ENCODE measurements at regions not wholly inside any gene's neighbourhood (a gene's known extent, or its start where the extent isn't known, plus 50 kb on each side); places are given as distances from the start of the nearest gene placed in this dataset.
"Not testable (repeated sequence)": the region's sequence is repeated elsewhere in the genome, so short reads cannot be mapped to it uniquely, and the experiment has no call there.

DNA sequence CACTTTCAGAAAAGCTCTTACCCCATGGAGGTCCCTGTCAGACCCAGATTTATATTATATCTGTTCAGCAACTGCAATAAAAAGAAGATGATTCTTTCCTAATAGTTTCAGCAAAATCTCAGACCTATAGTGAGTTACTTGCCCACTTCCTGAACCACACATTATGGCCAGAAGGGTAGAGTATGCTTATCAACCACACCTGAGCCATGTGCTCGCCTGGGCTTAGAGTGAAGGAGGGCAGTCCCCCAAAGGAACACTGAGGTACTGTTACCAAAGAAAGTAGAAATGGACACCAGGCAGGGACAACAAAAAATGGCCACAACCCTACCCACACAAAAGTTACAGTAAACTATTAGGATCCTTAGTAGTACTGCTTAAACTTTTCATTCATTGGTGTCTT, 128.7 kb downstream of the ZNF608 start:
- Histone ChIP-seq H3K9ac (ENCODE audit: low read length in 2 of 2) (no peak overlapping the region), H3K27ac (ENCODE audit: low read length) (no peak overlapping the region), H3K4me3 (ENCODE audit: low read length in 2 of 2) (no peak overlapping the region), H3K27me3 (ENCODE audit: control insufficient read depth in 1 of 2, insufficient read depth in 2 of 2, low read length in 2 of 2) (no peaks in the 10 kb centered on the region), H3K36me3 (ENCODE audit: control insufficient read depth in 2 of 2, insufficient read depth in 2 of 2, low read length in 2 of 2) (no peaks in the 10 kb centered on the region), H3K4me1 (ENCODE audit: control insufficient read depth, insufficient read depth, low read length) (no peaks in the 10 kb centered on the region), H3K9me3 (ENCODE audit: control insufficient read depth in 2 of 2, low read length in 2 of 2) (no peaks in the 10 kb centered on the region)

DNA sequence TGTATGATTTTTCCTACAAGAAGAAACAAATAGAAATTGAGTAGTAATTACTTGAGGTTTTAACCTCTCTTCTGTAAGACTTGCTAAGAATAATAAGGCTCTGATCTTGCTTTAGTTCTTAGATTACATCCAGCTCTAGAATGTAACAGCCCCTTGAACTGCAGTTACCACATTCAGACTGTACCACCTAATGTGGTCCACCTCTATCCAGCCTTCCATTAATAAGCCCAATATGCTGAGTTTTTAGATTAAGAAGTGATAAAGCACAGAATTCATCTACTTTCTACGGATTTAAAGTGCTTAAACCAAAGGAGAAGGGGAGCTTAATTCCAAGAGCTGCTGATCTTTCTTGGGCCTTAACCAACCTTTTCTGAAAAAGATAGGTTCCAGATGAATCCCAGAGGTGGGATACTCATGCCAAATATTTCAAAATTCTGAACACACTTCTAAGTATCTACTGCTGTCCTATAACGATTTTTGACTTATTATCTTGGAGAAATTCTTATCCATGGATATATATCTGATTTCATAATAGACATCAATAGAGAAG, 131.5 kb downstream of the ZNF608 start:
- H3K27me3 ChIP-seq (ENCODE audit: control insufficient read depth in 1 of 2, insufficient read depth in 2 of 2, low read length in 2 of 2) = no peaks in the 10 kb centered on the region
- H3K4me3 ChIP-seq (ENCODE audit: low read length in 2 of 2) = no peak overlapping the region
- no peaks in the 10 kb centered on the region for H3K36me3 ChIP-seq (ENCODE audit: control insufficient read depth in 2 of 2, insufficient read depth in 2 of 2, low read length in 2 of 2)
- no peak overlapping the region for H3K27ac ChIP-seq (ENCODE audit: low read length)
- no peaks in the 10 kb centered on the region for H3K9me3 ChIP-seq (ENCODE audit: control insufficient read depth in 2 of 2, low read length in 2 of 2)
- no peak overlapping the region for H3K9ac ChIP-seq (ENCODE audit: low read length in 2 of 2)
- no peaks in the 10 kb centered on the region for H3K4me1 ChIP-seq (ENCODE audit: control insufficient read depth, insufficient read depth, low read length)

DNA sequence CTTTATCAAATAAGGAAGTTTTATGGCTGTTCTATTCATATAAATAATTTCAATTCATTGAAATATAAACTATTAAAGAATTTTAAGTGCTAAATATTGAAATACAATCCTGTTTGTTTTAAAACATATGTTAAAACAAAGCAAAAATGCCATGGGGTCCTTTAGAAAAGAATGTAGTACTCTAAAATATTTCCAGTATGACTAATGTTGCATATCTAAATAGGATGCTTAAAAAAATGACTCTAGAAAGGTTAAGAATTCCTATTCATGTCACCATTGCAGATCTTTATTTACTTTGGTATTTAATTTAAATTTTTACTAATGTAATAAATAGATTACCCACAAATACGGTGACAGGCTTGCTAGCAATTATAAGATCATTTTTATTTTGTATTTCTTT, 132.3 kb downstream of the ZNF608 start:
- Histone ChIP-seq H3K27me3 (ENCODE audit: control insufficient read depth in 1 of 2, insufficient read depth in 2 of 2, low read length in 2 of 2) (no peaks in the 10 kb centered on the region), H3K27ac (ENCODE audit: low read length) (no peak overlapping the region), H3K36me3 (ENCODE audit: control insufficient read depth in 2 of 2, insufficient read depth in 2 of 2, low read length in 2 of 2) (no peaks in the 10 kb centered on the region), H3K4me1 (ENCODE audit: control insufficient read depth, insufficient read depth, low read length) (no peaks in the 10 kb centered on the region), H3K9ac (ENCODE audit: low read length in 2 of 2) (no peak overlapping the region), H3K9me3 (ENCODE audit: control insufficient read depth in 2 of 2, low read length in 2 of 2) (no peaks in the 10 kb centered on the region), H3K4me3 (ENCODE audit: low read length in 2 of 2) (no peak overlapping the region)

DNA sequence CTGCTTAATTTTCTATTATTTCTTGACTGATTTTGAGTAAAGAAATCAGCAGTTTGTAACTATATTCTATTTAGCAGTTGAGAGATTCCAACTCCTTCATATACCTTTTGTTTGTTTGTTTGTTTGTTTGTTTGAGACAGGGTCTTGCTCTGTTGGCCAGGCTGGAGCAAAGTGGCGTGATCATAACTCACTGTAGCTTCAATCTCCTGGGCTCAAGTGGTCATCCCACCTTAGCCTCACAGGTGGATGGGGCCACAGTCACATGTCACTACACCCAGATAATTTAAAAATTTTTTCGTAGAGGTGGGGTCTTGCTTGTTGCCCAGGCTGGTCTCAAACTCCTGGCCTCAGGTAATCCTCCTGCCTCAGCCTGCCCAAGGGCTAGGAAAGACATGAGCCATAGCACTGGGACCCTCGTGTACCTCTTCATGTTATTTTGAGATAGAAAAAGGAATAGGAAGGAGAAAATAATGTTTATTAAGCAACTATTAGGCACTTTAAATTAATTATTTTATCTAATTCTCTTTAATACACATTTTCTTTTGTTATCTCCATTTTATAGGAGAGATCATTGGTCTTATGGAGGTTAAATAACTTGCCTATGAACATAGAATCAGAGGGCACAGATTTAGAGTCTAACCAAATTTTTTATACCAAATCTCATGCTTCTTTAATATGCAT, 133.0 kb downstream of the ZNF608 start:
- Histone ChIP-seq H3K9me3 (ENCODE audit: control insufficient read depth in 2 of 2, low read length in 2 of 2) (no peaks in the 10 kb centered on the region), H3K27ac (ENCODE audit: low read length) (no peak overlapping the region), H3K27me3 (ENCODE audit: control insufficient read depth in 1 of 2, insufficient read depth in 2 of 2, low read length in 2 of 2) (no peaks in the 10 kb centered on the region), H3K36me3 (ENCODE audit: control insufficient read depth in 2 of 2, insufficient read depth in 2 of 2, low read length in 2 of 2) (no peaks in the 10 kb centered on the region), H3K4me1 (ENCODE audit: control insufficient read depth, insufficient read depth, low read length) (no peaks in the 10 kb centered on the region), H3K4me3 (ENCODE audit: low read length in 2 of 2) (no peak overlapping the region), H3K9ac (ENCODE audit: low read length in 2 of 2) (no peak overlapping the region)

DNA sequence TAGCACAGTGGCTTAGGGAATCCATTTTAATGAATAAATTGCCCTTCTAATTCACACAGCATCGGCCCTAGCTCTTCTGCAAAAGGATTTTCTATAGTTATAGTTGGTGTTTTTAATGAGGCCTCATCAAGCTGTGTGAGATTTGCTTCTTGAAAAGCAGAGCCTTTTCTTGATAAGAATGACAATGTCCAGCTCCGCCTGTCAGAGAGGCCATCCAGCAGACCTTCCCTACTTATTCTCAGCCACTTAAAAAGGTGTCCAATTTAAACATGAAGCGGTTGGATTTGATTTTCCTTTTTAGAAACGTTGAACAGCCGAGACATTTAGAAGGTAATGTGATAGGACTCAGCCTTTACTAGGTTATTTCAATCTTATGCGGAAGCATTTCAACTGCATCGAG, 134.4 kb downstream of the ZNF608 start:
- Histone ChIP-seq H3K4me1 (ENCODE audit: control insufficient read depth, insufficient read depth, low read length) (no peaks in the 10 kb centered on the region), H3K4me3 (ENCODE audit: low read length in 2 of 2) (no peak overlapping the region), H3K27ac (ENCODE audit: low read length) (no peak overlapping the region), H3K9ac (ENCODE audit: low read length in 2 of 2) (no peak overlapping the region), H3K36me3 (ENCODE audit: control insufficient read depth in 2 of 2, insufficient read depth in 2 of 2, low read length in 2 of 2) (no peaks in the 10 kb centered on the region), H3K9me3 (ENCODE audit: control insufficient read depth in 2 of 2, low read length in 2 of 2) (no peaks in the 10 kb centered on the region), H3K27me3 (ENCODE audit: control insufficient read depth in 1 of 2, insufficient read depth in 2 of 2, low read length in 2 of 2) (no peaks in the 10 kb centered on the region)

DNA sequence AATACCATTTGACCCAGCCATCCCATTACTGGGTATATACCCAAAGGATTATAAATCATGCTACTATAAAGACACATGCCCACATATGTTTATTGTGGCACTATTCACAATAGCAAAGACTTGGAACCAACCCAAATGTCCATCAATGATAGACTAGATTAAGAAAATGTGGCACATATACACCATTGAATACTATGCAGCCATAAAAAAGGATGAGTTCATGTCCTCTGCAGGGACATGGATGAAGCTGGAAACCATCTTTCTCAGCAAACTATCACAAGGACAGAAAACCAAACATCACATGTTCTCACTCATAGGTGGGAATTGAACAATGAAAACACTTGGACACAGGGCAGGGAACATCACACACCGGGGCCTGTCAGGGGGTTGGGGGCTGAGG, 135.2 kb downstream of the ZNF608 start:
- H3K27me3 ChIP-seq (ENCODE audit: control insufficient read depth in 1 of 2, insufficient read depth in 2 of 2, low read length in 2 of 2); H3K4me1 ChIP-seq (ENCODE audit: control insufficient read depth, insufficient read depth, low read length); H3K27ac ChIP-seq (ENCODE audit: low read length); H3K4me3 ChIP-seq (ENCODE audit: low read length in 2 of 2); H3K9ac ChIP-seq (ENCODE audit: low read length in 2 of 2); H3K9me3 ChIP-seq (ENCODE audit: control insufficient read depth in 2 of 2, low read length in 2 of 2); H3K36me3 ChIP-seq (ENCODE audit: control insufficient read depth in 2 of 2, insufficient read depth in 2 of 2, low read length in 2 of 2): not testable (repeated sequence)

DNA sequence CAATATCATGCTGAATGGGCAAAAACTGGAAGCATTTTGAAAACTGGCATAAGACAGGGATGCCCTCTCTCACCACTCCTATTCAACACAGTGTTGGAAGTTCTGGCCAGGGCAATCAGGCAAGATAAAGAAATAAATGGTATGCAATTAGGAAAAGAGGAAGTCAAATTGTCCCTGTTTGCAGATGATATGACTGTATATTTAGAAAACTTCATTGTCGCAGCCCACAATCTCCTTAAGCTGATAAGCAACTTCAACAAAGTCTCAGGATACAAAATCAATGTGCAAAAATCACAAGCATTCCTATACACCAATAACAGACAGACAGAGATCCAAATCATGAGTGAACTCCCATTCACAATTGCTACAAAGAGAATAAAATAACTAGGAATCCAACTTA, 136.8 kb downstream of the ZNF608 start:
- not testable (repeated sequence) for H3K36me3 ChIP-seq (ENCODE audit: control insufficient read depth in 2 of 2, insufficient read depth in 2 of 2, low read length in 2 of 2); H3K27me3 ChIP-seq (ENCODE audit: control insufficient read depth in 1 of 2, insufficient read depth in 2 of 2, low read length in 2 of 2)

DNA sequence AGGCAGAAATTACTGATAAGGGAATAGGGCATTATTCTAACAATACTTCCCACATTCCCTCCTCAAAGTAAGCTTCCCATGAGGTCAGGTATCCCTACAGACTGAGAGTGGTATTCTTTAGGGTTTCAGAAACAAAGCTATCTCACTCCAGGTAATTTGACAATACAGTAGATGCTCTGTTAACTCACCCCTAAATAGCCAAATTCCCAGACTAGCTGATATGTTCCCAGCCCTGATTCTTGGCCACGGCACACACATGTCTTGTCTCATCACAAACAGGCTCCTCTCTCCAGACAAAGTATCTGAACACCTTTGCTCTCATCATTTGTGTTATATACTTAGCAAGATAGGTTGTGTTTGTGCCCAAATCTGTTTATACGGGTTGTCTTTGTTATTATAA, 139.9 kb downstream of the ZNF608 start:
- H3K4me3 ChIP-seq (ENCODE audit: low read length in 2 of 2) = no peak overlapping the region
- H3K27ac ChIP-seq (ENCODE audit: low read length) = no peak overlapping the region
- H3K9me3 ChIP-seq (ENCODE audit: control insufficient read depth in 2 of 2, low read length in 2 of 2) = no peaks in the 10 kb centered on the region
- no peaks in the 10 kb centered on the region for H3K36me3 ChIP-seq (ENCODE audit: control insufficient read depth in 2 of 2, insufficient read depth in 2 of 2, low read length in 2 of 2)
- H3K9ac ChIP-seq (ENCODE audit: low read length in 2 of 2) = no peak overlapping the region
- H3K4me1 ChIP-seq (ENCODE audit: control insufficient read depth, insufficient read depth, low read length) = peaks cover 2% of the 10 kb centered on the region
- no peaks in the 10 kb centered on the region for H3K27me3 ChIP-seq (ENCODE audit: control insufficient read depth in 1 of 2, insufficient read depth in 2 of 2, low read length in 2 of 2)

More for the DNA sequence above, 136.8 kb downstream of the ZNF608 start:
- H3K9me3 ChIP-seq (ENCODE audit: control insufficient read depth in 2 of 2, low read length in 2 of 2); H3K4me3 ChIP-seq (ENCODE audit: low read length in 2 of 2); H3K27ac ChIP-seq (ENCODE audit: low read length); H3K9ac ChIP-seq (ENCODE audit: low read length in 2 of 2); H3K4me1 ChIP-seq (ENCODE audit: control insufficient read depth, insufficient read depth, low read length): not testable (repeated sequence)

DNA sequence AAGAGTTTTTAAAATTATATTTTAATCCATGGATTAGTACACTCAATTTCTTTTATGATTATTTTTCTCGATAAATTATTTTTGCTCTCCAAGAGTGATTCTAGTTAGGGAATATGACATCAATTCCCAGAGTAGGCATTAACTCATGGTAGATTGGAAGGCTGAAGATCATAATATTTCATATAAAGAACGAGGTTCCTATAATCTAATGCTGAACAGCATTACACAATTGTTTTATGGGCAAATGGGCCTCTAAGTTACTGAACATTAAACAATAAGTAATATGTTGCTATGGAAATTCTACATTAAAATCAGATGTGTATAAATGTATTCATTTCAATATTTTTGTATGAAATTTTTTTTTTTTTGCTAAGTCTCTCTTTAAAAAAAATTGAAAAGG, 140.3 kb downstream of the ZNF608 start:
- Histone ChIP-seq H3K9me3 (ENCODE audit: control insufficient read depth in 2 of 2, low read length in 2 of 2) (no peaks in the 10 kb centered on the region), H3K36me3 (ENCODE audit: control insufficient read depth in 2 of 2, insufficient read depth in 2 of 2, low read length in 2 of 2) (no peaks in the 10 kb centered on the region), H3K4me1 (ENCODE audit: control insufficient read depth, insufficient read depth, low read length) (peaks cover 2% of the 10 kb centered on the region), H3K27me3 (ENCODE audit: control insufficient read depth in 1 of 2, insufficient read depth in 2 of 2, low read length in 2 of 2) (no peaks in the 10 kb centered on the region), H3K9ac (ENCODE audit: low read length in 2 of 2) (no peak overlapping the region), H3K4me3 (ENCODE audit: low read length in 2 of 2) (no peak overlapping the region), H3K27ac (ENCODE audit: low read length) (no peak overlapping the region)

DNA sequence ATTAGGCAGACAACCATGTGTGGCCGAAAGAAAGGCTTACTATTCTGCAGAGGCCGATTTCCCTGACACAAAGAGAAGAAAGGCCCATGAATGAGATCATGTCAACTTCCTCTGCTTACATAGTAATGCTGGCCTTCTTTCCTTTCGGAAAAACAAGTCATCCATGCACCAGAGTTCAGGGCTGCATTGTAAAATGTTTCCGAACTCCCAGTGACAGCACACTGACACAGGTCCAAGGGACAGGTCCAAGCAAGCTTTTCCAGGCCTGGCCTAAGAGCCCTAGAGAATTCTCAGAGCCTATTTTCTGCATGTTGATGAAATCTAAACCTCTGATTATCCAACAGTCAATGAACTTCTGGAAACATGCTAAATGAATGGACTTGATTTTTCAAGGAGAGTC, 140.9 kb downstream of the ZNF608 start:
- Histone ChIP-seq H3K4me3 (ENCODE audit: low read length in 2 of 2) (no peak overlapping the region), H3K27ac (ENCODE audit: low read length) (peak overlapping the region; percentile 33), H3K36me3 (ENCODE audit: control insufficient read depth in 2 of 2, insufficient read depth in 2 of 2, low read length in 2 of 2) (no peaks in the 10 kb centered on the region), H3K9ac (ENCODE audit: low read length in 2 of 2) (no peak overlapping the region), H3K27me3 (ENCODE audit: control insufficient read depth in 1 of 2, insufficient read depth in 2 of 2, low read length in 2 of 2) (no peaks in the 10 kb centered on the region), H3K4me1 (ENCODE audit: control insufficient read depth, insufficient read depth, low read length) (peaks cover 2% of the 10 kb centered on the region), H3K9me3 (ENCODE audit: control insufficient read depth in 2 of 2, low read length in 2 of 2) (no peaks in the 10 kb centered on the region)

DNA sequence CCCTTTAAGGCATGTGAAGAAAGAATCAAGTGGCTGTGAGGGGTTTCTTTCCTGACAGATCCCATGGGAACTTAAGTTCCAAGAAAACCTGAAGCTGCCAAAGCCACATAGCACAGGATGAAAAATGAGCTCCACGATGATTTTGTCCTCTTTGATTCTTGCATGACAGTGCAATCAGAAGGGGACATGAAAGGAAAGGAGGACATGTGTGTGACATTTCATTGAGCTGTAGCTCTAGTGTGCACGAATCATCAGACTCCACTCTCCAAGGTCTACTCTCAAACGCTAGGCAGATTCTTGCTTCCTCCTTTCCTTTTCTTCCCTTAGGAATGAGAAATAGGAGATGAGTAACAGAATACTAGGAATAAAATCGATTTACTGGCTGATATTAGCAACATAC, 142.0 kb downstream of the ZNF608 start:
- no peak overlapping the region for H3K9ac ChIP-seq (ENCODE audit: low read length in 2 of 2)
- peaks cover 2% of the 10 kb centered on the region for H3K4me1 ChIP-seq (ENCODE audit: control insufficient read depth, insufficient read depth, low read length)
- H3K36me3 ChIP-seq (ENCODE audit: control insufficient read depth in 2 of 2, insufficient read depth in 2 of 2, low read length in 2 of 2) = no peaks in the 10 kb centered on the region
- no peak overlapping the region for H3K27ac ChIP-seq (ENCODE audit: low read length)
- no peaks in the 10 kb centered on the region for H3K27me3 ChIP-seq (ENCODE audit: control insufficient read depth in 1 of 2, insufficient read depth in 2 of 2, low read length in 2 of 2)
- no peaks in the 10 kb centered on the region for H3K9me3 ChIP-seq (ENCODE audit: control insufficient read depth in 2 of 2, low read length in 2 of 2)
- H3K4me3 ChIP-seq (ENCODE audit: low read length in 2 of 2) = no peak overlapping the region

All from stomach smooth muscle (tissue), 2 donors.